ENCODE measurements at regions not wholly inside any gene's neighbourhood (a gene's known extent, or its start where the extent isn't known, plus 50 kb on each side); places are given as distances from the start of the nearest gene placed in this dataset.

DNA sequence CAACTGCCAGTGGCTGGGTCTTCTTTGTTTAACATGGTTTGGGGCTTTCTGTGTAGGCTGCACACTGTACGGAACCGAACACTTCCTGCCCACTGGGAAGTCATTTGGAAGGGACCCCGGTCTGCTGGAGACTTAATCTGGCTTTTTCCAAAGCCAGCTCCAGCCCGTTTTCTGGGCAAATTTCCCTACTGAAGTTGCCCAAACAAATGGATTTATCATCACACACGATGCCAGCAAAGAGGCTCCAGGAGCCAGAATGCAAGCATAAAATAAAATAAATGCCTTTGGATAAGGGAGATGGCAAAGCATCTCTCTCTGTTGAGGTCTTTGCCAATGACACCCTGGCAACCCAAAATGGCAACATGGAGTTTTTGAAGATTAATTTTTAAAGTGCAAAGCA lies 259.9 kb upstream of the IRX3 start:
- Mint-ChIP-seq H3K9me3 (no peaks in the 10 kb centered on the region), H3K36me3 (ENCODE audit: low read depth) (no peaks in the 10 kb centered on the region), H3K27me3 (ENCODE audit: insufficient read depth, low read depth, poor library complexity) (peaks cover 2% of the 10 kb centered on the region), H3K4me1 (no peaks in the 10 kb centered on the region; the same call in 2 of the 3 replicates), H3K27ac (no peak overlapping the region), H3K4me3 (no peak overlapping the region)
- no peaks in the 10 kb centered on the region for H3K9me2 ChIP-seq (ENCODE audit: insufficient read depth)
- H3K4me1 ChIP-seq (ENCODE audit: insufficient read depth): no peaks in the 10 kb centered on the region
- ATAC-seq (no peak), DNase-seq (ENCODE audit: low spot score) (no peak)
- no peaks in the 10 kb centered on the region for H4K20me1 ChIP-seq (replicated peaks; ENCODE audit: insufficient read depth)
- H2AFZ ChIP-seq: no peak overlapping the region
- H3F3A ChIP-seq (replicated peaks; ENCODE audit: low read depth): no peaks in the 10 kb centered on the region
- no peaks in the 10 kb centered on the region for H3K79me2 ChIP-seq (replicated peaks; ENCODE audit: insufficient read depth)
- peaks cover 2% of the 10 kb centered on the region; the same call in 1 of the 2 replicates for H3K36me3 ChIP-seq (ENCODE audit: insufficient read depth)
- no peak overlapping the region for H3K4me3 ChIP-seq
- no peak overlapping the region for H3K27ac ChIP-seq (ENCODE audit: low read depth)
- no peak for TF ChIP-seq STAT1 (IDR thresholded peaks at IDR 0.05; ENCODE audit: unreplicated experiment)
- TF ChIP-seq, protein P1, sequence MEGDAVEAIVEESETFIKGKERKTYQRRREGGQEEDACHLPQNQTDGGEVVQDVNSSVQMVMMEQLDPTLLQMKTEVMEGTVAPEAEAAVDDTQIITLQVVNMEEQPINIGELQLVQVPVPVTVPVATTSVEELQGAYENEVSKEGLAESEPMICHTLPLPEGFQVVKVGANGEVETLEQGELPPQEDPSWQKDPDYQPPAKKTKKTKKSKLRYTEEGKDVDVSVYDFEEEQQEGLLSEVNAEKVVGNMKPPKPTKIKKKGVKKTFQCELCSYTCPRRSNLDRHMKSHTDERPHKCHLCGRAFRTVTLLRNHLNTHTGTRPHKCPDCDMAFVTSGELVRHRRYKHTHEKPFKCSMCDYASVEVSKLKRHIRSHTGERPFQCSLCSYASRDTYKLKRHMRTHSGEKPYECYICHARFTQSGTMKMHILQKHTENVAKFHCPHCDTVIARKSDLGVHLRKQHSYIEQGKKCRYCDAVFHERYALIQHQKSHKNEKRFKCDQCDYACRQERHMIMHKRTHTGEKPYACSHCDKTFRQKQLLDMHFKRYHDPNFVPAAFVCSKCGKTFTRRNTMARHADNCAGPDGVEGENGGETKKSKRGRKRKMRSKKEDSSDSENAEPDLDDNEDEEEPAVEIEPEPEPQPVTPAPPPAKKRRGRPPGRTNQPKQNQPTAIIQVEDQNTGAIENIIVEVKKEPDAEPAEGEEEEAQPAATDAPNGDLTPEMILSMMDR (conservative IDR thresholded peaks at IDR 0.05; ENCODE audit: low read depth in 2 of 2): no peak
- TF ChIP-seq ZNF114 (CRISPR knock-in tag; IDR thresholded peaks at IDR 0.05): no peak
- no peak for TF ChIP-seq EZH2 (IDR thresholded peaks at IDR 0.05; ENCODE audit: low read depth, unreplicated experiment)
- TF ChIP-seq POLR2AphosphoS5 (IDR thresholded peaks at IDR 0.05; ENCODE audit: low read depth): no peak
- no peak for TF ChIP-seq EZH2phosphoT487 (IDR thresholded peaks at IDR 0.05; ENCODE audit: unreplicated experiment)
- no peak for TF ChIP-seq NANOG (IDR thresholded peaks at IDR 0.05; ENCODE audit: borderline replicate concordance)
- TF ChIP-seq, protein P2, sequence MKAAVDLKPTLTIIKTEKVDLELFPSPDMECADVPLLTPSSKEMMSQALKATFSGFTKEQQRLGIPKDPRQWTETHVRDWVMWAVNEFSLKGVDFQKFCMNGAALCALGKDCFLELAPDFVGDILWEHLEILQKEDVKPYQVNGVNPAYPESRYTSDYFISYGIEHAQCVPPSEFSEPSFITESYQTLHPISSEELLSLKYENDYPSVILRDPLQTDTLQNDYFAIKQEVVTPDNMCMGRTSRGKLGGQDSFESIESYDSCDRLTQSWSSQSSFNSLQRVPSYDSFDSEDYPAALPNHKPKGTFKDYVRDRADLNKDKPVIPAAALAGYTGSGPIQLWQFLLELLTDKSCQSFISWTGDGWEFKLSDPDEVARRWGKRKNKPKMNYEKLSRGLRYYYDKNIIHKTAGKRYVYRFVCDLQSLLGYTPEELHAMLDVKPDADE (IDR thresholded peaks at IDR 0.05): no peak
- TF ChIP-seq ZNF331 (CRISPR knock-in tag; IDR thresholded peaks at IDR 0.05; ENCODE audit: low read depth): no peak
- TF ChIP-seq JUNB (IDR thresholded peaks at IDR 0.05; ENCODE audit: unreplicated experiment): no peak
- TF ChIP-seq, protein P3, sequence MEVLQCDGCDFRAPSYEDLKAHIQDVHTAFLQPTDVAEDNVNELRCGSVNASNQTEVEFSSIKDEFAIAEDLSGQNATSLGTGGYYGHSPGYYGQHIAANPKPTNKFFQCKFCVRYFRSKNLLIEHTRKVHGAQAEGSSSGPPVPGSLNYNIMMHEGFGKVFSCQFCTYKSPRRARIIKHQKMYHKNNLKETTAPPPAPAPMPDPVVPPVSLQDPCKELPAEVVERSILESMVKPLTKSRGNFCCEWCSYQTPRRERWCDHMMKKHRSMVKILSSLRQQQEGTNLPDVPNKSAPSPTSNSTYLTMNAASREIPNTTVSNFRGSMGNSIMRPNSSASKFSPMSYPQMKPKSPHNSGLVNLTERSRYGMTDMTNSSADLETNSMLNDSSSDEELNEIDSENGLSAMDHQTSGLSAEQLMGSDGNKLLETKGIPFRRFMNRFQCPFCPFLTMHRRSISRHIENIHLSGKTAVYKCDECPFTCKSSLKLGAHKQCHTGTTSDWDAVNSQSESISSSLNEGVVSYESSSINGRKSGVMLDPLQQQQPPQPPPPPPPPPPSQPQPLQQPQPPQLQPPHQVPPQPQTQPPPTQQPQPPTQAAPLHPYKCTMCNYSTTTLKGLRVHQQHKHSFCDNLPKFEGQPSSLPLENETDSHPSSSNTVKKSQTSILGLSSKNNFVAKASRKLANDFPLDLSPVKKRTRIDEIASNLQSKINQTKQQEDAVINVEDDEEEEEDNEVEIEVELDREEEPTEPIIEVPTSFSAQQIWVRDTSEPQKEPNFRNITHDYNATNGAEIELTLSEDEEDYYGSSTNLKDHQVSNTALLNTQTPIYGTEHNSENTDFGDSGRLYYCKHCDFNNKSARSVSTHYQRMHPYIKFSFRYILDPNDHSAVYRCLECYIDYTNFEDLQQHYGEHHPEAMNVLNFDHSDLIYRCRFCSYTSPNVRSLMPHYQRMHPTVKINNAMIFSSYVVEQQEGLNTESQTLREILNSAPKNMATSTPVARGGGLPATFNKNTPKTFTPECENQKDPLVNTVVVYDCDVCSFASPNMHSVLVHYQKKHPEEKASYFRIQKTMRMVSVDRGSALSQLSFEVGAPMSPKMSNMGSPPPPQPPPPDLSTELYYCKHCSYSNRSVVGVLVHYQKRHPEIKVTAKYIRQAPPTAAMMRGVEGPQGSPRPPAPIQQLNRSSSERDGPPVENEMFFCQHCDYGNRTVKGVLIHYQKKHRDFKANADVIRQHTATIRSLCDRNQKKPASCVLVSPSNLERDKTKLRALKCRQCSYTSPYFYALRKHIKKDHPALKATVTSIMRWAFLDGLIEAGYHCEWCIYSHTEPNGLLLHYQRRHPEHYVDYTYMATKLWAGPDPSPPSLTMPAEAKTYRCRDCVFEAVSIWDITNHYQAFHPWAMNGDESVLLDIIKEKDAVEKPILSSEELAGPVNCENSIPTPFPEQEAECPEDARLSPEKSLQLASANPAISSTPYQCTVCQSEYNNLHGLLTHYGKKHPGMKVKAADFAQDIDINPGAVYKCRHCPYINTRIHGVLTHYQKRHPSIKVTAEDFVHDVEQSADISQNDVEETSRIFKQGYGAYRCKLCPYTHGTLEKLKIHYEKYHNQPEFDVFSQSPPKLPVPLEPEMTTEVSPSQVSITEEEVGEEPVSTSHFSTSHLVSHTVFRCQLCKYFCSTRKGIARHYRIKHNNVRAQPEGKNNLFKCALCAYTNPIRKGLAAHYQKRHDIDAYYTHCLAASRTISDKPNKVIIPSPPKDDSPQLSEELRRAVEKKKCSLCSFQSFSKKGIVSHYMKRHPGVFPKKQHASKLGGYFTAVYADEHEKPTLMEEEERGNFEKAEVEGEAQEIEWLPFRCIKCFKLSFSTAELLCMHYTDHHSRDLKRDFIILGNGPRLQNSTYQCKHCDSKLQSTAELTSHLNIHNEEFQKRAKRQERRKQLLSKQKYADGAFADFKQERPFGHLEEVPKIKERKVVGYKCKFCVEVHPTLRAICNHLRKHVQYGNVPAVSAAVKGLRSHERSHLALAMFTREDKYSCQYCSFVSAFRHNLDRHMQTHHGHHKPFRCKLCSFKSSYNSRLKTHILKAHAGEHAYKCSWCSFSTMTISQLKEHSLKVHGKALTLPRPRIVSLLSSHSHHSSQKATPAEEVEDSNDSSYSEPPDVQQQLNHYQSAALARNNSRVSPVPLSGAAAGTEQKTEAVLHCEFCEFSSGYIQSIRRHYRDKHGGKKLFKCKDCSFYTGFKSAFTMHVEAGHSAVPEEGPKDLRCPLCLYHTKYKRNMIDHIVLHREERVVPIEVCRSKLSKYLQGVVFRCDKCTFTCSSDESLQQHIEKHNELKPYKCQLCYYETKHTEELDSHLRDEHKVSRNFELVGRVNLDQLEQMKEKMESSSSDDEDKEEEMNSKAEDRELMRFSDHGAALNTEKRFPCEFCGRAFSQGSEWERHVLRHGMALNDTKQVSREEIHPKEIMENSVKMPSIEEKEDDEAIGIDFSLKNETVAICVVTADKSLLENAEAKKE (CRISPR knock-in tag; IDR thresholded peaks at IDR 0.05): no peak
- no peak for TF ChIP-seq CREB1 (CRISPR knock-in tag; IDR thresholded peaks at IDR 0.05; ENCODE audit: low read depth)
- TF ChIP-seq, protein P4, sequence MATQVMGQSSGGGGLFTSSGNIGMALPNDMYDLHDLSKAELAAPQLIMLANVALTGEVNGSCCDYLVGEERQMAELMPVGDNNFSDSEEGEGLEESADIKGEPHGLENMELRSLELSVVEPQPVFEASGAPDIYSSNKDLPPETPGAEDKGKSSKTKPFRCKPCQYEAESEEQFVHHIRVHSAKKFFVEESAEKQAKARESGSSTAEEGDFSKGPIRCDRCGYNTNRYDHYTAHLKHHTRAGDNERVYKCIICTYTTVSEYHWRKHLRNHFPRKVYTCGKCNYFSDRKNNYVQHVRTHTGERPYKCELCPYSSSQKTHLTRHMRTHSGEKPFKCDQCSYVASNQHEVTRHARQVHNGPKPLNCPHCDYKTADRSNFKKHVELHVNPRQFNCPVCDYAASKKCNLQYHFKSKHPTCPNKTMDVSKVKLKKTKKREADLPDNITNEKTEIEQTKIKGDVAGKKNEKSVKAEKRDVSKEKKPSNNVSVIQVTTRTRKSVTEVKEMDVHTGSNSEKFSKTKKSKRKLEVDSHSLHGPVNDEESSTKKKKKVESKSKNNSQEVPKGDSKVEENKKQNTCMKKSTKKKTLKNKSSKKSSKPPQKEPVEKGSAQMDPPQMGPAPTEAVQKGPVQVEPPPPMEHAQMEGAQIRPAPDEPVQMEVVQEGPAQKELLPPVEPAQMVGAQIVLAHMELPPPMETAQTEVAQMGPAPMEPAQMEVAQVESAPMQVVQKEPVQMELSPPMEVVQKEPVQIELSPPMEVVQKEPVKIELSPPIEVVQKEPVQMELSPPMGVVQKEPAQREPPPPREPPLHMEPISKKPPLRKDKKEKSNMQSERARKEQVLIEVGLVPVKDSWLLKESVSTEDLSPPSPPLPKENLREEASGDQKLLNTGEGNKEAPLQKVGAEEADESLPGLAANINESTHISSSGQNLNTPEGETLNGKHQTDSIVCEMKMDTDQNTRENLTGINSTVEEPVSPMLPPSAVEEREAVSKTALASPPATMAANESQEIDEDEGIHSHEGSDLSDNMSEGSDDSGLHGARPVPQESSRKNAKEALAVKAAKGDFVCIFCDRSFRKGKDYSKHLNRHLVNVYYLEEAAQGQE (IDR thresholded peaks at IDR 0.05; ENCODE audit: unreplicated experiment): no peak
- H3K4me2 ChIP-seq: no peak overlapping the region
- no peaks in the 10 kb centered on the region for H3K27me3 ChIP-seq (ENCODE audit: insufficient read depth)
